MM.1S (cell line): ENCODE measurements at regions not wholly inside any gene's neighbourhood (a gene's known extent, or its start where the extent isn't known, plus 50 kb on each side); places are given as distances from the start of the nearest gene placed in this dataset.

Experiments used
- DNase-seq: peaks from one replicate; pipeline ENCODE4 v3.0.0-alpha.2; 2015
- H2AFZ ChIP-seq: fragments of 300-600 bp; sonication (generic); 2 replicates; pipeline ENCODE4 v1.6.0; 2016; ENCODE audit warnings: antibody characterized with exemption, low read length
- H3F3A ChIP-seq: fragments of 300-600 bp; sonication (generic); 2 replicates; pipeline ENCODE4 v1.6.1; 2016; ENCODE audit warnings: mild to moderate bottlenecking, antibody characterized with exemption, low read length, moderate library complexity, mixed read lengths; ENCODE audit not compliant: insufficient read depth
- H3K27ac ChIP-seq: fragments of 300-600 bp; sonication (generic); 2 replicates; pipeline ENCODE4 v1.5.1; 2016; ENCODE audit warnings: mild to moderate bottlenecking, low read length
- H3K27me3 ChIP-seq: fragments of 300-600 bp; sonication (generic); replicated peaks from 2 replicates; pipeline ENCODE4 v1.6.0; 2016; ENCODE audit warnings: low read length; ENCODE audit not compliant: insufficient read depth
- H3K36me3 ChIP-seq: fragments of 300-600 bp; sonication (generic); replicated peaks from 2 replicates; pipeline ENCODE4 v1.6.1; 2016; ENCODE audit warnings: mild to moderate bottlenecking, low read length, mixed read lengths; ENCODE audit not compliant: insufficient read depth
- H3K4me1 ChIP-seq: fragments of 300-600 bp; sonication (generic); 2 replicates; pipeline ENCODE4 v1.6.1; 2016; ENCODE audit warnings: low read length, mixed read lengths
- H3K4me2 ChIP-seq: fragments of 300-600 bp; sonication (generic); 2 replicates; pipeline ENCODE4 v1.6.0; 2016; ENCODE audit warnings: low read depth, low read length
- H3K4me3 ChIP-seq: fragments of 300-600 bp; sonication (generic); 2 replicates; pipeline ENCODE4 v1.5.1; 2016; ENCODE audit warnings: low read length, mixed read lengths
- H3K79me2 ChIP-seq: fragments of 300-600 bp; sonication (generic); 2 replicates; pipeline ENCODE4 v1.6.1; 2016; ENCODE audit warnings: mixed run types, low read length, mixed read lengths
- H3K9ac ChIP-seq: fragments of 300-600 bp; sonication (generic); 2 replicates; pipeline ENCODE4 v1.6.1; 2016; ENCODE audit warnings: low read length, mixed read lengths
- H3K9me2 ChIP-seq: fragments of 300-600 bp; sonication (generic); replicated peaks from 2 replicates; pipeline ENCODE4 v1.6.1; 2016; ENCODE audit warnings: mild to moderate bottlenecking, low read length, mixed read lengths; ENCODE audit not compliant: insufficient read depth
- H3K9me3 ChIP-seq: fragments of 300-600 bp; sonication (generic); replicated peaks from 2 replicates; pipeline ENCODE4 v1.6.1; 2016; ENCODE audit warnings: mild to moderate bottlenecking, low read length, mixed read lengths; ENCODE audit not compliant: insufficient read depth
- H4K20me1 ChIP-seq: fragments of 300-600 bp; sonication (generic); 2 replicates; pipeline ENCODE4 v1.6.1; 2016; ENCODE audit warnings: mild to moderate bottlenecking, low read length, moderate library complexity, mixed read lengths; ENCODE audit not compliant: insufficient read depth
- EZH2 ChIP-seq: fragments of 300-600 bp; sonication (generic); optimal IDR thresholded peaks from 2 replicates; pipeline ENCODE3; 2017; ENCODE audit warnings: low read depth, mild to moderate bottlenecking, antibody characterized with exemption, low read length, mixed read lengths
- EZH2phosphoT487 ChIP-seq: fragments of 300-600 bp; sonication (generic); IDR thresholded peaks from 2 replicates; pipeline ENCODE4 v1.6.1; 2018; ENCODE audit warnings: antibody characterized with exemption, low read length
- TF ChIP-seq, protein P1 (sequence below): fragments of 300-600 bp; sonication (generic); IDR thresholded peaks from 2 replicates; pipeline ENCODE4 v1.5.1; 2016; ENCODE audit warnings: antibody characterized with exemption, low read length, mixed read lengths

DNA sequence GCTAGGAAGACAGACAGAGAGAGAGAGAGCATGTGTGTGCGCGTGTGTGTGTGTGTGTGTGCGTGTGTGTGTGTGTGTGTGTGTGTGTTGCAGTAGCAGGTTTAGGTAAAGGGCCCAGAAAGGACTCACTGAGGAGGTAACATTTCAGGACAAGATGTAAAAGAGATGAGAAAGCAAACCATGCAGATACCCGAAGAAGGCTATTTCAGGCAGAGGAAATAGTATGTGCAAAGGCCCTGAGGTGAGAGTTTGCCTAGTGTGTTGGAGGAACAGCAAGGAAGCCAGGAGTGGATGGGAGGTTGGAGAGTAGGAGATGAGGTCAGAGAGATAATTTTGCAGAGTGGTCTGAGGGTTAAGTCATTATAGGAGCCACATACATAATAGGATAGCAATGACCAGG is 754.3 kb upstream of the TBX3 start:
- H4K20me1 ChIP-seq, result no peaks in the 10 kb centered on the region
- no peak for DNase-seq
- H3K36me3 ChIP-seq, result no peaks in the 10 kb centered on the region
- H3F3A ChIP-seq, result no peaks in the 10 kb centered on the region
- no peak overlapping the region for H3K4me2 ChIP-seq
- no peaks in the 10 kb centered on the region for H3K4me1 ChIP-seq
- H3K79me2 ChIP-seq, result no peaks in the 10 kb centered on the region
- no peak overlapping the region for H2AFZ ChIP-seq
- H3K4me3 ChIP-seq, result no peak overlapping the region
- H3K9me2 ChIP-seq, result no peaks in the 10 kb centered on the region
- no peaks in the 10 kb centered on the region for H3K27me3 ChIP-seq
- no peak for TF ChIP-seq EZH2phosphoT487
- no peak for TF ChIP-seq EZH2
- TF ChIP-seq, protein P1, sequence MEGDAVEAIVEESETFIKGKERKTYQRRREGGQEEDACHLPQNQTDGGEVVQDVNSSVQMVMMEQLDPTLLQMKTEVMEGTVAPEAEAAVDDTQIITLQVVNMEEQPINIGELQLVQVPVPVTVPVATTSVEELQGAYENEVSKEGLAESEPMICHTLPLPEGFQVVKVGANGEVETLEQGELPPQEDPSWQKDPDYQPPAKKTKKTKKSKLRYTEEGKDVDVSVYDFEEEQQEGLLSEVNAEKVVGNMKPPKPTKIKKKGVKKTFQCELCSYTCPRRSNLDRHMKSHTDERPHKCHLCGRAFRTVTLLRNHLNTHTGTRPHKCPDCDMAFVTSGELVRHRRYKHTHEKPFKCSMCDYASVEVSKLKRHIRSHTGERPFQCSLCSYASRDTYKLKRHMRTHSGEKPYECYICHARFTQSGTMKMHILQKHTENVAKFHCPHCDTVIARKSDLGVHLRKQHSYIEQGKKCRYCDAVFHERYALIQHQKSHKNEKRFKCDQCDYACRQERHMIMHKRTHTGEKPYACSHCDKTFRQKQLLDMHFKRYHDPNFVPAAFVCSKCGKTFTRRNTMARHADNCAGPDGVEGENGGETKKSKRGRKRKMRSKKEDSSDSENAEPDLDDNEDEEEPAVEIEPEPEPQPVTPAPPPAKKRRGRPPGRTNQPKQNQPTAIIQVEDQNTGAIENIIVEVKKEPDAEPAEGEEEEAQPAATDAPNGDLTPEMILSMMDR, result no peak
- no peak overlapping the region for H3K9ac ChIP-seq
- H3K27ac ChIP-seq, result no peak overlapping the region
- H3K9me3 ChIP-seq, result no peaks in the 10 kb centered on the region

DNA sequence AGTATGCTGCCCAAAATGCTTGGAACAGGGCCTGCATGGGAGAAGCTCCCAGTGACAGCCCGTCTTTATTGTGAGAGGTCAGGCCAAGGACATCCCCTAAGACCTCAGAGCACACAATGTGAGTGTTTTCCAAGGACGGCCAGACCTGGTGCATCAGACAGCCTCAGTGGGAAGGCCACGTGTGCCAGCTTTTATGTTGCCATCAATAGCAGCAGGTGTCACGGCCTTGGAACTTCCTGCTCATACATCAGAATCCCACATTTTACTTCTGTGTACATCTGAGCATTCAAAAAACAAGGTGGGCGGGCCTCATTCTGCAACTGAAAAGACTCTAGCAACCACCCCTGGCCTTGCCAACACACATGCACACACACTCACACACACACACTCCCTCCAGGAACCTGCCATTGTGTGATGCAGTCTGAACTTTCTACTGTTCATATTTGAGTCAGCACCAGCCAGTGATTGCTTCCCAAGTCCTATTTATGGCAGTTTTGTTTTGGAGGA is 753.1 kb upstream of the TBX3 start:
- no peak overlapping the region for H2AFZ ChIP-seq
- H3K4me1 ChIP-seq, result no peaks in the 10 kb centered on the region
- H3K27ac ChIP-seq, result no peak overlapping the region
- H3K9me3 ChIP-seq, result no peaks in the 10 kb centered on the region
- no peaks in the 10 kb centered on the region for H3F3A ChIP-seq
- no peak for DNase-seq
- H3K9me2 ChIP-seq, result no peaks in the 10 kb centered on the region
- no peak overlapping the region for H3K4me2 ChIP-seq
- H3K27me3 ChIP-seq, result no peaks in the 10 kb centered on the region
- TF ChIP-seq EZH2 (no peak), EZH2phosphoT487 (no peak)
- TF ChIP-seq, protein P1, result no peak
- H3K79me2 ChIP-seq, result no peaks in the 10 kb centered on the region
- H3K9ac ChIP-seq, result no peak overlapping the region
- H3K4me3 ChIP-seq, result no peak overlapping the region
- H4K20me1 ChIP-seq, result no peaks in the 10 kb centered on the region
- no peaks in the 10 kb centered on the region for H3K36me3 ChIP-seq

DNA sequence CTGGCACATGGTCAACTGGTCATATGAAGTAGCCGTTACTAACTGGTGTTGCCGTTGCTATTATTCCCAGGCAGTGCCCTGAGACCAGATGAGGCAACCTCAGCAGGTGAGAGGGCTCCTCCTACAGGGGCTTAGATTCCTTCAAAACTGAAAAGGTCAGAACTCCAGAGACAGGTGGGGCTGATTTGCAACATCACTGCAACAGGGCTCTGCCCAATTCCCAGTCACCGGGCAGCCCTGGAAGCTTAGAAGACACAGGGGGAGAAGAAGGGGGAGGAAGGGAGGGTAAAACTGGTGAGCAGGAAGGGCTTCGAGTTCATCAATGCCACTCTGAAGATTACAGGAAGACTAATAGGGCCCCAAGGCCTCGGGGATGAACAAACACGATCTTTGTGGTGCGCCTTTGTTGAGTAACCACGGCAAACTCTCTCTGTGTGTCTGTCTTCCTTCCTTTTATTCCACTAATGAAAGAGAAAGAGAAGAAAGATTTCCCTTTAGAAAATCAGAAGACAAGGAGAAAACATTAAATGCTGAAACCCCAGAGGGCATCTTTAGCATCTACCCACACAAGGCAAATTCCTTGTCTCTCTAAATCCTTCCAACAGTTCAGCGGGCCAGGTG is 749.1 kb upstream of the TBX3 start:
- H3F3A ChIP-seq, result no peaks in the 10 kb centered on the region
- H3K9me3 ChIP-seq, result no peaks in the 10 kb centered on the region
- no peak overlapping the region for H3K4me2 ChIP-seq
- H3K36me3 ChIP-seq, result no peaks in the 10 kb centered on the region
- H3K27ac ChIP-seq, result no peak overlapping the region
- H2AFZ ChIP-seq, result no peak overlapping the region
- no peak for DNase-seq
- no peak overlapping the region for H3K4me3 ChIP-seq
- no peaks in the 10 kb centered on the region for H3K27me3 ChIP-seq
- no peaks in the 10 kb centered on the region for H4K20me1 ChIP-seq
- no peaks in the 10 kb centered on the region for H3K9me2 ChIP-seq
- H3K79me2 ChIP-seq, result no peaks in the 10 kb centered on the region
- TF ChIP-seq, protein P1, result no peak
- TF ChIP-seq EZH2phosphoT487, result no peak
- no peak for TF ChIP-seq EZH2
- H3K4me1 ChIP-seq, result no peaks in the 10 kb centered on the region
- H3K9ac ChIP-seq, result no peak overlapping the region
